NCI-H446 treated with DMSO at 0.1 percent for 48 hours (cell line): ENCODE measurements at regions not wholly inside any gene's neighbourhood (a gene's known extent, or its start where the extent isn't known, plus 50 kb on each side); places are given as distances from the start of the nearest gene placed in this dataset.

ENCODE experiments used
- DNase-seq: peaks from one replicate; lab custom pipeline; 2025; lab: John Stamatoyannopoulos, UW

GRCh38 chr12:114253976-114254778 is 151.8 kb downstream of the TBX5 start:
- DNase-seq = no peak

DNA sequence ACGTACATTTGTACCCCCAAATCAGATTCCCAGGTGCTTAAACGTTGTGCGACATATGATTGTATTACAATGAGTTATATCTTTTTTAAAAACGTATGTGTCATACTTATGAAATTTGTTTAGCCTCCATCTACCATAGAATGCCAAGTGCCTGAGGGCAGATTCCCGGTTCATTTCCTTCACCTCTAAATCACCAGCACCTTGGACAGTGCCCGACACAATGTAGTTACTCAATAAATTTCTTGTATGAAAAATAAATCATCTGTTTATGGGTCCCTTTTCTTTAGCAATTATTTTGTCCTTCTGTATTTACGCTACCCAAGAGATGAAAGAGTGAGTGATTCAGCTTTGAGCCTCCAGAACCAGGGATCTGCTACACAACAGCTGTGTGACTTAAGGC is 157.4 kb downstream of the TBX5 start:
- DNase-seq = no peak

DNA sequence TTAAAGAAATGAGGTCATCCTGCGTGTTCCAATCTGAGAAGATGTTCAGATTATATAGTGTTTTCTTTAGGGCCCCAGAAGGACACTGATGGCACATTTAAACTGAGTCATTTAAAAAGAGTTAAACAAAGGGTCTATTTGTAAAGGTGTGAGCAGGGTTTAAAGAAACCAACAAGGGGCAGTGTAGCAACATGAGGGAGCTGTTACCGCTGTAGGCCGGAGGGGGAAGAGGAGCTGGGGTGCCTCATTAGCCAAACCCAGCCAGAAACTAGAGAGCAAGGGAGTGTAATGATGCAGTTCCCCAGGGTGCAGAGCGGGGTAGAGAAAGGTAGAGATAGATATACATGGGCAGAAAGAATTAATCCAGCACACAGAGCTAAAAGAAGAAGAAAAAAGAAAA is 160.4 kb downstream of the TBX5 start:
- no peak for DNase-seq

GRCh38 chr12:114241973-114242434 is 163.9 kb downstream of the TBX5 start:
- DNase-seq = no peak

- no peak for DNase-seq
These were observed 165.7 kb downstream of the TBX5 start for GRCh38 chr12:114240288-114240687.

DNA sequence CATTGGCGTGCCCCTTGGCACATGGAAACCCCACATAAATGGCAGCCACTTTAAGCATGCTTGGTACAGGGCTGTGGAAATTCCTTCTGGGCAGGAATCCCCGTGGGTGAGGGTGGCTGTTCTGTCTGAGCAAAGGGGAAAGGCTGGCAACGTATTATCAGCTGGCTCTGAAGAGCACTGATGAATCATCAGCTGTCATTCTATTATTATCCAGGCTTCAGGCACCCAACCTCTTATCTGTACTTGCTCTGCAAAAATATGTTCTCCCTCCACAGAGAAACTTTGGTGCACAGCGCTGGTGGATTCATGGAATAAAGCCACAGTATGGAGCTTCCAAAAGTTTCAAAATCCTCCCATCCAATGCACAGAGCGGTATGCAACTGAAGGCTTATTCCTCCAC is 167.1 kb downstream of the TBX5 start:
- DNase-seq = no peak

GRCh38 chr12:114237230-114237629 is 168.7 kb downstream of the TBX5 start:
- DNase-seq = no peak

GRCh38 chr12:114232187-114232586 is 173.8 kb downstream of the TBX5 start:
- no peak for DNase-seq

DNA sequence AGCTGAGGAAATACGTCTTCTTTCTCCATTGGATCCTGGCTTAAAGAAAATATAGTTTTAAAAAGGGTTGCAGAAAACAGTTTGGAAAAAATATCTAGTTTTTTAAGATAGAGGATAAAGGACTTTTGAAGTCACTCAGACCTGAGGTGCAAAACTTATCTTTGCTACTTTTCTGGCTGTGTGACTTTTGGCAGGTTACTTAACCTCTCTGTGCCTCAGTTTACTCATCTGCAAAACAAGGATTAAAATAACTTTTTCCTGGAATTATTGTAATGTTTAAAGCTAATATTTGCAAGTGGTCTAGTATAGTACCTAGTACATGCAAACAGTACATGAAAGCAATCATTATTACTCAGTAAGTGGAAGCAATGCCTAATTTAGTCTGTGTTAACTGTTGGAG is 176.8 kb downstream of the TBX5 start:
- no peak for DNase-seq

DNA sequence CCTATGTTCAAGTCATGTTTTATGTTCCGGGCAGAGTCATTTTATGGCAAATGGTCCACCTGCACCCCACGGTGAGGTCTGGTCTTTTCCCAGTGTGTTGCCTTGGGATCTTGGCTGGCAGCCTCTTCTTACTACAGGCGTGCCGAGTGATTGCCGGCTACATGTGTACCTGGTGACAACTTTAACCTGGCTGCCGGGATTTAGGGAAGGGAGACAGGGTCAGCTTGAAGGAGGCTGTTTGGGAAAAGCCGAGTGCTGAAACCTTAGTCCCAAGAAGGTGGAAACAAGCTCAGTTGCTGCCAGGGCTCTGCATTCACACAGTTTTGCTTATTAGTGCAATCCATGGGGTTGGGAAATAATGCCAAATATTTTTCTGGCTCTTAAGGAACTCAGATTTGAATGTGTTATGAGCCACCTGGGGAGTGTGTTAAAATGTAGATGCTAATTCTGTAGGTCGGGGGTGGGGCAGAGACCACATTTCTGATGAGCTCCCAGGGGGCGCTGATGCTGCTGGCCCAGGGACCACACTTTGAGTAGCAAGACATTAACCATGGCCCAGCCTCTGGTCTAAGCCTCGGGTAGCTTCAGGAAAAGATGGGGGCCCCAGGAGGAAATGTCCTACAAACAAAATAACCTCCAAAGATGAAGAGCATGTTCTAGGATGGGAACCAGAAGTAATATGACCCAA is 179.6 kb downstream of the TBX5 start:
- DNase-seq = no peak

GRCh38 chr12:114221957-114222630 is 183.8 kb downstream of the TBX5 start:
- DNase-seq = no peak

- no peak for DNase-seq
These were observed 184.7 kb downstream of the TBX5 start for GRCh38 chr12:114221136-114221833.

GRCh38 chr12:114220311-114220710 is 185.6 kb downstream of the TBX5 start:
- DNase-seq = no peak

GRCh38 chr12:114218136-114218535 is 187.8 kb downstream of the TBX5 start:
- DNase-seq = no peak

- no peak for DNase-seq
These were observed 190.2 kb downstream of the TBX5 start for GRCh38 chr12:114215746-114216145.

DNA sequence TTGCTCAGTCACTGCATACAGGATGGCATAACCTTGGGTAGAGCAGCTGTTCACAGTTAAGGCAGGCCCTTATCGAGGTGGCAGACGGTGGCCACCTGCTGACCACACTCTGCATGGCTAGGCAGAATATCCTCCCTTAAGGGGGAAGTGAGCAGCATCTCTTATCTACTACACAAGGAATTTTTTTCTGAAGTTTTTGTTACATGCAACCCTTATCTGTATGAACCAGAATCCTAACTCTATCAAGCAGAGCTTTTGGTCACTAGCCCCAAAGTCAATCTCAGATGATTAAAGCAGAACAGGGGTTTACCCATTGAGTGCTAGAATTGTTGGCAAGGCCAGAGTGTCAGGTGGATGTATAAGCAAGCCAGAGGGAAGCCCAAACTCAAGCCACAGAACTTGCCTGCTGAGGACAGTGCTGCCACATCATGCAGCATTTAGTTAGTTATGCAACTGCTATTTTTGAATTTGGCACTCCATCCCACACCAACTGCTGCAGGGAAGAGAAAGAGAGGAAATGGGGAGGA is 192.8 kb downstream of the TBX5 start:
- DNase-seq = no peak

DNA sequence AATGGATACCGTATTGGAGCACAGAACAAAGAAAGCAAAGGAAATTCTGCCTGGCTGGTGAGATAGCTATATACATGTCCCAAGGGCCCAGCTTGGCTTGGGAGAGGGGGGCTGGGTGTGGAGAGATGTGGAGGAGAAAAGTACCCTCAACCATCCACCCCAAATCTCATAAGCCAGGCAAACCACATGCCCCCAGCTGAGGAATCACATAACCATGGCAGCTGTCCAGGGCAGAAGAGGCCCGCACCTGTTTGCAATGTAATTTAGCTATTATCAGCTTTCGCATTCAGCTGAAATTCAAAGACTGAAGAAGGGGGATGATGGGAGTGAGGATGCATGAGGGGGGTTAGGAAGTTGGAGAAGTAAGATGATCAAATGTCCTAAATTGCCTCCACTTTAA is 196.1 kb downstream of the TBX5 start:
- DNase-seq = no peak

DNA sequence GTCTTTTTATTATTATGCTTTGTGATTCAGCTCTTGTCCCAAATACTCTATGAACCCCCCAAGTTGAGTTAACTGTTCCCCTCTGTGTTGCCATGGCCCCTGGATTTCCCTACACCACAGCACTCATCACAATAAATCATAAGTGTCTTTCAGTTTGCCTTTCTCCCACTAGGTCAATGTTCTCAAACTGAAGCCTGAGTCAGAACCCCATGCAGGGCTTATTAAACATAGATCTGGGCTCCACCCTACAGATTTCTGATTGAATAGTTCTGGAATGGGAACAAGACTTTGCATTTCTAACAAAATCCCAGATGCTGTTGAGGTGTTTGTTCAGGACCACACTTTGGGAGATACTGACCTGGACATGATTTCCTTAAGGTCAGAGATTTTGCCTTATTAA is 199.4 kb downstream of the TBX5 start:
- no peak for DNase-seq

GRCh38 chr12:114201794-114202193 is 204.2 kb downstream of the TBX5 start:
- no peak for DNase-seq

- no peak for DNase-seq
These were observed 211.0 kb downstream of the TBX5 start for GRCh38 chr12:114194956-114195355.

- no peak for DNase-seq
These were observed 211.9 kb downstream of the TBX5 start for GRCh38 chr12:114194066-114194465.

DNA sequence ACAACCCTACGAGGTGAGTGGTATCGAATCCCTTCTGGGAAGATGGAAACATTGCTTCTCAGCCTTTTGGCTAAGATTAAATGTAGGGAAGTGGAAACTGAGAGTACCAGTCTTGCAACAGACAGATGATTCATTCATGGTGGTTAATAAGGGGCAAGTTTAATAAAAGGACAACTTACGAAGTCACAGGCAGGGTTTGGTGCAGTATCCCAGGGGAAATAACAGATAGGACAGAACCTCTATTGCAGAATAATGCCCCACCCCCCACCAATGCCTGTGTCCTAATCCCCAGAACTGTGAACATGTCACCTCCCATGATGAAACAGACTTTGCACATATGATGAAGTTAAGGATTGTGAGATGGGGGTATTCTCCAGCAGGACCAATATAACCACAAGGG is 212.5 kb downstream of the TBX5 start:
- no peak for DNase-seq
